ENCODE measurements at regions not wholly inside any gene's neighbourhood (a gene's known extent, or its start where the extent isn't known, plus 50 kb on each side); places are given as distances from the start of the nearest gene placed in this dataset.

DNA sequence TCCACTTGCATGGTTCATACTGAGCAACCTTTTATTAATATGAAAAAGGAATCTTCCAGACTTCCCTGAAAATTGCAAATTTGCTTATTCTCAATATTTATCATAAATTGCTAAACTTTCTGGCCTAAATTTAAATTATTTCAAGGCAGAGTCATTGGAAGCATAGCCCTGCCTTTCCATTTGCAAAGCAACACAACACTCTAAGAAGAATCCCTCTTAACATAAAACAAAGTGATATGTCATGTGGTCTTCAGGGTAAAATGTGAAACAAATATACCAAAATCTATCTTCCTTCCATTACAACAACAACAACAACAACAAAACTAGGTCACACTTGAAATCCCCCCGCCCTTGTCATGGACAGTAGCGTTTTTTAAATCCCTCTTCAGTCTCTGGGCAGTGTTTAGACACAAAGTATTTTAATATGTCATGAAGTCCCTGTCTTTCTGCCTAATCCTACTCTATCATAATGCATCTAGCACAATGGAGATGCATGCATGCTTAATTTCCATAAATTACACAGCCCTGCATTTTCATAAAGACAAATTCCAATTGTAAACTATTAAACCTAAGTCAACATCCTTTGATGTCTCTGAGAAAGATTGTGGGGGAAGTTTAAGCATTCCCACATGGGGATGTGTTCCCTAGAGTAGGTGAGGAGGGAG lies 668.9 kb upstream of the LCORL start:
- TF ChIP-seq, protein P1, sequence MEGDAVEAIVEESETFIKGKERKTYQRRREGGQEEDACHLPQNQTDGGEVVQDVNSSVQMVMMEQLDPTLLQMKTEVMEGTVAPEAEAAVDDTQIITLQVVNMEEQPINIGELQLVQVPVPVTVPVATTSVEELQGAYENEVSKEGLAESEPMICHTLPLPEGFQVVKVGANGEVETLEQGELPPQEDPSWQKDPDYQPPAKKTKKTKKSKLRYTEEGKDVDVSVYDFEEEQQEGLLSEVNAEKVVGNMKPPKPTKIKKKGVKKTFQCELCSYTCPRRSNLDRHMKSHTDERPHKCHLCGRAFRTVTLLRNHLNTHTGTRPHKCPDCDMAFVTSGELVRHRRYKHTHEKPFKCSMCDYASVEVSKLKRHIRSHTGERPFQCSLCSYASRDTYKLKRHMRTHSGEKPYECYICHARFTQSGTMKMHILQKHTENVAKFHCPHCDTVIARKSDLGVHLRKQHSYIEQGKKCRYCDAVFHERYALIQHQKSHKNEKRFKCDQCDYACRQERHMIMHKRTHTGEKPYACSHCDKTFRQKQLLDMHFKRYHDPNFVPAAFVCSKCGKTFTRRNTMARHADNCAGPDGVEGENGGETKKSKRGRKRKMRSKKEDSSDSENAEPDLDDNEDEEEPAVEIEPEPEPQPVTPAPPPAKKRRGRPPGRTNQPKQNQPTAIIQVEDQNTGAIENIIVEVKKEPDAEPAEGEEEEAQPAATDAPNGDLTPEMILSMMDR (IDR thresholded peaks at IDR 0.05; ENCODE audit: insufficient read depth, low read length), result no peak
- TF ChIP-seq, protein P2, sequence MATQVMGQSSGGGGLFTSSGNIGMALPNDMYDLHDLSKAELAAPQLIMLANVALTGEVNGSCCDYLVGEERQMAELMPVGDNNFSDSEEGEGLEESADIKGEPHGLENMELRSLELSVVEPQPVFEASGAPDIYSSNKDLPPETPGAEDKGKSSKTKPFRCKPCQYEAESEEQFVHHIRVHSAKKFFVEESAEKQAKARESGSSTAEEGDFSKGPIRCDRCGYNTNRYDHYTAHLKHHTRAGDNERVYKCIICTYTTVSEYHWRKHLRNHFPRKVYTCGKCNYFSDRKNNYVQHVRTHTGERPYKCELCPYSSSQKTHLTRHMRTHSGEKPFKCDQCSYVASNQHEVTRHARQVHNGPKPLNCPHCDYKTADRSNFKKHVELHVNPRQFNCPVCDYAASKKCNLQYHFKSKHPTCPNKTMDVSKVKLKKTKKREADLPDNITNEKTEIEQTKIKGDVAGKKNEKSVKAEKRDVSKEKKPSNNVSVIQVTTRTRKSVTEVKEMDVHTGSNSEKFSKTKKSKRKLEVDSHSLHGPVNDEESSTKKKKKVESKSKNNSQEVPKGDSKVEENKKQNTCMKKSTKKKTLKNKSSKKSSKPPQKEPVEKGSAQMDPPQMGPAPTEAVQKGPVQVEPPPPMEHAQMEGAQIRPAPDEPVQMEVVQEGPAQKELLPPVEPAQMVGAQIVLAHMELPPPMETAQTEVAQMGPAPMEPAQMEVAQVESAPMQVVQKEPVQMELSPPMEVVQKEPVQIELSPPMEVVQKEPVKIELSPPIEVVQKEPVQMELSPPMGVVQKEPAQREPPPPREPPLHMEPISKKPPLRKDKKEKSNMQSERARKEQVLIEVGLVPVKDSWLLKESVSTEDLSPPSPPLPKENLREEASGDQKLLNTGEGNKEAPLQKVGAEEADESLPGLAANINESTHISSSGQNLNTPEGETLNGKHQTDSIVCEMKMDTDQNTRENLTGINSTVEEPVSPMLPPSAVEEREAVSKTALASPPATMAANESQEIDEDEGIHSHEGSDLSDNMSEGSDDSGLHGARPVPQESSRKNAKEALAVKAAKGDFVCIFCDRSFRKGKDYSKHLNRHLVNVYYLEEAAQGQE (IDR thresholded peaks at IDR 0.05; ENCODE audit: insufficient replicate concordance, low read depth), result no peak
- no peak for TF ChIP-seq POLR2AphosphoS5 (IDR thresholded peaks at IDR 0.05; ENCODE audit: low read depth)
- TF ChIP-seq SPI1 (IDR thresholded peaks at IDR 0.05; ENCODE audit: borderline replicate concordance, low read depth), result no peak

Measured in HL-60 (cell line).